GM12892 (cell line): ENCODE measurements at regions not wholly inside any gene's neighbourhood (a gene's known extent, or its start where the extent isn't known, plus 50 kb on each side); places are given as distances from the start of the nearest gene placed in this dataset.

ENCODE experiments used
- DNase-seq: peaks from one replicate; pipeline ENCODE4 v3.0.0; 2011; ENCODE audit not compliant: insufficient read length
- FAIRE-seq: peaks from 2 replicates; lab custom pipeline; 2011; peaks lifted over from hg19 to GRCh38; lab: Jason Lieb, UNC
- POLR2A ChIP-seq: IDR thresholded peaks from 2 replicates; pipeline ENCODE4 v1.6.1; 2011; ENCODE audit warnings: low read depth, low read length, control low read depth
- POLR2AphosphoS5 ChIP-seq: IDR thresholded peaks from 2 replicates; pipeline ENCODE4 v1.6.1; 2011; ENCODE audit warnings: low read depth, low read length, control low read depth
- TAF1 ChIP-seq: IDR thresholded peaks from 2 replicates; pipeline ENCODE4 v1.6.1; 2011; ENCODE audit warnings: low read depth, mild to moderate bottlenecking, control low read depth, low read length, borderline replicate concordance

DNA sequence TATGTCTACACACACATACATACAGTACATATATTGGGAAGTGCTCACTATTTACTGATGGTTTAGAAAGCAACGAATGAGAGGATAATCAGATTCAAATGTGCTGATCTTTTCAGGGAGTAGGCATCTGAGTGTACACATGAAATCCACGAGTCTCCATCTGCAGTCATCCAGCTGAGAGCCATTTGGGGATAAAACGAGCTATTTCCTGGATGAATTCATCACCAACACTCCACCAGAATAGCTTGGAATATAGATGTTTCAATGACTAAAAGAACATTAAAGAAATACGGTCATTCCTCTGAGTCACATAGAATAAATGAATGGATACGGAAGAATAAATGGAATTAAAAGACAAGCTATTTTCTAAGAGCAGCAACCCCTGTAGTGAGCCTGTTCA is 721.6 kb upstream of the ARGLU1 start:
- FAIRE-seq (no peak), DNase-seq (no peak)
- no peak for TF ChIP-seq TAF1
- no peak for TF ChIP-seq POLR2A
- no peak for TF ChIP-seq POLR2AphosphoS5

DNA sequence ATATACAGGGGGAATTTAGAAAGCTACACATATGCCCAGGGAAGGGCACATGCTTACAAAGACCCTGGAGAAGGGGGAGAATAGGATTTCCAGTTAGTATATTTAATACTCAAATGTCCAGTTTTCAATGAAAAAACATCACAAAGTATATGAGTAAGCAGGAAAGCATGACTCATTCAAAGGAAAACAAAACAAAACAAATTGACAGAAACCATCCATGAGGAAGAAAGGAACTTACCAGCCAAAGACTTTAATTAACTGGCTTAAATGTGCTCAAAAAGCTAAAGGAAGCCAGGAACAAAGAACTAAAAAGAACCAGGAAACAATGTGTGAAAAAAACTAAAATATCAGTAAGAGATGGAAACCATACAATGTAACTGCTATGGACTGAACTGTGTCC is 716.2 kb upstream of the ARGLU1 start:
- FAIRE-seq (no peak), DNase-seq (no peak)
- TF ChIP-seq POLR2AphosphoS5, result no peak
- no peak for TF ChIP-seq POLR2A

DNA sequence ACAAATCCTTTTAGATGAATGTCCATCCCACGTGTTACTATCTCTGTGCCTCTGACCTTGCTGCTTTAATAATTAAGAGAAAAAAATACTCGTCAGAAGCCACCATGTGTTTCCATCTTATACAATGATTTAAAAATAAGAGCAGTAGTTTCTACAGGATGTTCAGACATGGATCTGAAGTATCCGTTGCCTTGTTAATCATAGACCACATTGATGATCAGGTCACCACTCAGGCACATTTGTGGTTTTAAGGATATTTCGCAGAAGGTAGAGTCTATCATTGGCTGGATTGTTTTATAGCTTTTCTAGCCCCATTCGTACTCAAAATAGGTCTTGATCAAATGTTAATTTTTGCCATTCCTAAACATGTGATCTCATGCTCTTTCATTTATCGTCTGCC is 710.0 kb upstream of the ARGLU1 start:
- no peak for TF ChIP-seq POLR2A
- TF ChIP-seq POLR2AphosphoS5, result no peak
- no peak for TF ChIP-seq TAF1
- no peak for DNase-seq
- FAIRE-seq, result no peak

DNA sequence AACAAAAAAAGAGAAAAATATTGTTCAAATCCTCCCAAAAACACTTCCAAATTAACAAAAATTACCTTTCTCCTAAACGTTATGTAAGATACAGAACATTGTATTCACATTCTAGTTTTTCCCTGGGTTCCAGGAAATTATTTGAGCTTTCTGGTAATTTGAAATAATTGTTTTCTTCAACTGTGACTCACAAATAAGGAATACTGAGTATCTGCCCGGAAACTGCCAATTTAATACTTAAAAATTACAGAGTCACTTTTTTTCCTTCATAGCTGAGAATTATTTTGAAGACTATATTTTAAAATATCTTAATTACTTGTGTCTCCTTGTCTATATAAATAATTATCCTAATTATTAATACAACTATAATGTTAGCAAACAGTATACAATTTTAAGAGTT is 709.0 kb upstream of the ARGLU1 start:
- FAIRE-seq (no peak), DNase-seq (no peak)
- TF ChIP-seq TAF1 (no peak), POLR2AphosphoS5 (no peak), POLR2A (no peak)

DNA sequence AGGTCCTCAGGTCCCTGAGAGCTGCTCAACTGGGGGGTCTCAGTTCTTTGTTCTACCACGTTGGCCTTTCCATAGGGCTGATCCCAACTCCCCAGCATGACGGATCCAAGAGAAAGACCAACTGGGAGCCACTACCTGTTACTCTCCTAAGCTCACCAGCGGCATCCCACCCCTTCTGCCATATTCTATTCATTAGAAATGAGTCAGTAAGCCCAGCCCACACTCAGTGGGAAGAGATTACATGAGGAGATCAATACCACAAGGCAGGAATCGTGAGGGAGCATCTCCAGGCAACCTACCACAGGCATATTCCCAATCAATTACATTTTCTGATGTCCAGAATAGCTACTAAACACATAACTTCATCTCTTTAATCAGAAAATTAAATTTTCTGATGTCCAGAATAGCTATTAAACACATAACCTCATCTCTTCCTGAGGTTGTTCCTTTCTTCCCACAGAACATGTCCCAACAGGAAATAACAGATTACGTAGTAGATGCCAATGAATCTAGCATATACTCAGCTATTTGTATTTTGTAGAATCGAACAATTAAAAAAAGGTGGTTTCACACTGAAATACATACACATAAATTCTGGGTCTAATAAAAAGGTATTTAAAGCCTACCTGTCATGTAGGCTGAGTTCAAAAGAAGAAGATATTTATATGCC is 708.1 kb upstream of the ARGLU1 start:
- DNase-seq (no peak), FAIRE-seq (no peak)
- TF ChIP-seq TAF1, result no peak
- no peak for TF ChIP-seq POLR2AphosphoS5
- TF ChIP-seq POLR2A, result no peak

DNA sequence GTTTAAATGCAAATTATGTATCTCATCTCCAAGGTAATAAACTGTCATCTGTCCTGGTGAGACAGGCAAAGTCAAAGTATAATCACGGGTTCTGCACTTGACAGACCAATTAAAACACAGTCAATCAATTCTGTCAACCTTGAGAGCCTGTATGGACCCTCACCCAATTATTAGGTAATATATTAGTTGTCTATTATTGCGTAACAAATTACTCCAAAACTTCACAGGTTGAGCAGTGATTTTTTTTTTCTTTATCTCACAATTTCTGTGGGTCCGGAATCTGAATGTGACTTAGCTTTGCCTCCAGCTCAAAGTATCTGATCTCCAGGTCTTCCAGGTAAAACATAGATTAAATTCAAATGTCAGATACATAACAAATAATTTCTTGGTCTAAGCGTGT is 707.4 kb upstream of the ARGLU1 start:
- DNase-seq (no peak), FAIRE-seq (no peak)
- TF ChIP-seq TAF1, result no peak
- no peak for TF ChIP-seq POLR2AphosphoS5
- no peak for TF ChIP-seq POLR2A

DNA sequence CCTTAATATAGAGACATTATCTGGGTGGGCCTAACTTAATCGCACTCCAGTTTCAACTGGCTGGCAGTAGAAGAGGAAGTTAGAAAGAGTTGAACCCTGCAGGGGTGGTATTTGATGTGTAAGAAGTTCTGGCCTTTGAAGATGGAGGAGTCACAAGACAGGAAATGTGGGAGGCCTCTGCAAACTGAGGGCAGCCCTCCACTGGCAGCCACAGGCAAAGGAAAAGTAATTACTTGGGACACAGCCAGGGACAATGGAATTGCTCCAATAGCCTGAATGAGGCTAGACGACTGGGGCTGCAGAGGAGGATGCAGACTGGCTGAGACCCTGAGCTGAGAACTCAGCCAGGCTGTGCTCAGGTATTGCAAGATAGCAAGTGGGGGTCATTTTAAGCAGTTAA is 703.3 kb upstream of the ARGLU1 start:
- DNase-seq (no peak), FAIRE-seq (no peak)
- no peak for TF ChIP-seq POLR2AphosphoS5
- TF ChIP-seq POLR2A, result no peak
- no peak for TF ChIP-seq TAF1

DNA sequence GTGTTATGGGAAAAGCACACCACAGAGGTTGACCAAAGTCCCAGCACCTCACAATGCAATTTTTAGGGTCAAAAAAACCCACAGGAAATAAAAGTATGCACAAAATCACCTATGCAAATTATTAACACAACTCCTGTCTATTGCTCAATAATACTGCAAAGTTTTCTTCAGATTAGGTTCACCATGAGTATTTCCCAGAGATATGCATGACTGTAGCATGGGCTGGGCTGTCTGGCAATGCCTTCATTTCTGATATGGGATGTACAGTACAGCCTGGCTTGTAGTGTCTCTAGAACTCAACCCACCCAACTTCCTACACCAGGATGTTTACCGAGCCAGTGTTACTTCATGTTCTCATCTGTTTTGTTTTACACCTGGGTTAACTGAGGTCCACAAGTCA is 698.7 kb upstream of the ARGLU1 start:
- no peak for DNase-seq

DNA sequence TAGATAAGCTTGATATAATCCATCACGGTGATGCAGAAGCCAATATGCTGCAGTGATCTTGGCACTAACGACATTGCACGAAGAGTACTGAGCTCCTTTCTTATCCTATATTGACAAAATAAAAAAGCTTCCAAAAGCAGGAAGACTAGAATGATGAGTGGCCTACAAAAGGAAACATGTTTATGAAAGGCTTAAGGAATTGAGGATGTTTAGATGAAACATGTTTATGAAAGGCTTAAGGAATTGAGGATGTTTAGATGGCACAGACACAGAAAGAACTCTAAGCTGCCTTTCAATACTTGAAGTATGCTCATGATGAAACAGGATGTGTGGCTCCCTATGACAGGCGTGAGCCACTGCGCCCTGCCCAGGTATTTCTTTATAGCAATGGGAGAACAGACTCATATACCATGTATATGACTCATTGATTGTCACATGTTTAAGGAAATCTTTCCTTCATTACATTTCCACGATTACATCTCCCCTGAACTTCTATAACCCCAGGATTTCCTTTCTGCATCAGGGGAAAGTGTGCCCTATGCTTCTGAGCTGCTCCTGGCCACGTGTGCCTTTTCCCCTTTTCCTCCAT is 690.8 kb upstream of the ARGLU1 start:
- no peak for TF ChIP-seq TAF1
- TF ChIP-seq POLR2A, result no peak
- no peak for TF ChIP-seq POLR2AphosphoS5
- FAIRE-seq (no peak), DNase-seq (no peak)

More for the DNA sequence above, 698.7 kb upstream of the ARGLU1 start:
- no peak for FAIRE-seq
- TF ChIP-seq POLR2AphosphoS5 (no peak), POLR2A (no peak), TAF1 (no peak)

DNA sequence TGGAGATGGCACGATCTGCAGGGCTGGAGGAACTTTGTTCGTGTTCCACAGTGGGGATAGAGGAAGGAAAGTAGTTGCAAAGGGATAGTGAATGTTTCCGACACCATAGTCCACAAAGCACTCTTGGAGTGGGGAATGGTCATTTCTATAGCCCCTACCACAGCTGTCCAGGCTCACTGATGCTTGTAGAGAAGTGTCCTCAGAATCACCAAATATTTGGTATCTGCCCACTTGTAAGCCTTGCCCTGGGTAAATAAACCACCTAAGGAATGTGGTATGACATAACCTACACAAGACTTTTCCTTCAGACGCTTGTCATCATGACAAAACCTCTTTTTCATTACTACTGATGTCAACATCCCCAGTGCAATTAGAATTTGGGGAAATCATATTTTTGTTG is 686.5 kb upstream of the ARGLU1 start:
- DNase-seq (no peak), FAIRE-seq (no peak)
- TF ChIP-seq POLR2AphosphoS5 (no peak), POLR2A (no peak)

DNA sequence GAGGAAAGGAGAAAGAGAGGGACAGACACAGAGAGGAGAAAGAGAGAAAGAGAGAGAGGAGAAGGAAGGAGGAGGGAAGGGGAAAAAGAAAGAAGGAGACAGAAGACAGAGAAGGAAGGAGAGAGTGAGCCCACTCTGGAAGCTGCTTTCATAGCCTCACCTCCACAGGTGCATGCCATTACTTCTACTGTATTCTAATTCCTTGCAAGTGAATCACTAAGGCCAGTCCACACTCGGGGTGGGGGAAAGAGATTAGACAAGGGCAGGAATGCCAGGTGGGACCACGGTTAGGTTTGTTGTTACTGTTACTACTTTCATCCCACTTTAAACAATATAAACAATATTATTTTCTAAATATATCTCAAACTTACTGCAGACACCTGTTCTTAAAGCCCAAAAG is 684.5 kb upstream of the ARGLU1 start:
- FAIRE-seq, result no peak
- DNase-seq, result no peak
- TF ChIP-seq POLR2A (no peak), POLR2AphosphoS5 (no peak), TAF1 (no peak)

DNA sequence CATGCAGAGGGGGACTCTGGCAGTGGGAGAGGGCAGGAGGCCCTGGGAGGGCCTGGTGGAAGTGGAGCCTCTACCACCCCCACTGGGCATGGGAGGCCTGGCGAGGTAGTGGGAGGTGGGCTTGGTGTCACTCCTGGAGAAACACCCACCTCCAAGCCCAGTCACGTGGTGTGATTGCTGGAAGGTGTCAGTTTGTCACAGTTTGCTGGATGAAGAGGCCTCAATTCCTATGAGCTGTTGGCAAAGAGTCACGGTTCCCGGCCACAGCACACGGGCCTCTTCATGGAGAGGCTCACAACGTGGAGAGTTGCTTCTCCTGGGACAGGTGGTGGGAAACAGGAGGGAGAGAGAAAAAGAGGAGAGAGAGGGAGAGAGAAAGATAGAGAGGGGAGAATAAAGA is 684.1 kb upstream of the ARGLU1 start:
- FAIRE-seq, result no peak
- no peak for DNase-seq
- TF ChIP-seq POLR2AphosphoS5, result no peak
- TF ChIP-seq TAF1, result no peak
- no peak for TF ChIP-seq POLR2A

DNA sequence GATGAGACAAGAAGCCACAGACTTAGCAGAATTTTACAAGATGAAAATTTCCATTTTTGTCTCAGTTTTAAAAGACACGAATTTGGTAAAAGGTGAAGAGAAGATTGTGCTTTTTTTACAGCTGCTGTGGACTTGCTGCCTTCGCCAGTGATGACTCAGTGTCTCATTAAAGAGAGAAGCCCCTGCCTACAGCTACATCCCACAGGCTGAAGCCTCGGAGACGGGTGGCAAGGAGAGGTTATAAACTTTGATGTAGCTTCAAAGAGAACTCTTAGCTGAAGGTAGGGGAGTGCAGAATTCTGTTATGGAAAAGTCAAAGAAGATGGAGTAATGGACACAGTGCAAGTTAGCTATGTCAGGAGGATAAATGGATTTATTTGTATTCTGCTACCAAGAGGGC is 683.4 kb upstream of the ARGLU1 start:
- no peak for TF ChIP-seq POLR2AphosphoS5
- TF ChIP-seq TAF1, result no peak
- TF ChIP-seq POLR2A, result no peak
- DNase-seq (no peak), FAIRE-seq (no peak)
